Fibroblast of mammary gland (primary cell): ENCODE measurements at regions not wholly inside any gene's neighbourhood (a gene's known extent, or its start where the extent isn't known, plus 50 kb on each side); places are given as distances from the start of the nearest gene placed in this dataset.

ENCODE experiments used
- DNase-seq: peaks from one replicate; pipeline ENCODE4 v3.0.0-alpha.2; 2010; ENCODE audit warnings: low read depth
- H3K4me3 ChIP-seq: 2 replicates; pipeline ENCODE4 v1.5.1; 2011; ENCODE audit warnings: low read depth, mild to moderate bottlenecking, low read length, moderate library complexity; ENCODE audit not compliant: control insufficient read depth
- CTCF ChIP-seq: conservative IDR thresholded peaks from 2 replicates; pipeline ENCODE4 v1.5.1; 2011; ENCODE audit warnings: low read depth, low read length, inconsistent platforms; ENCODE audit not compliant: control insufficient read depth, insufficient read depth

GRCh38 chr18:78191276-78191675 is 788.3 kb upstream of the SALL3 start:
- DNase-seq = no peak
- no peak overlapping the region for H3K4me3 ChIP-seq
- no peak for TF ChIP-seq CTCF

- H3K4me3 ChIP-seq = no peak overlapping the region
- TF ChIP-seq CTCF = no peak
- no peak for DNase-seq
These were observed 787.6 kb upstream of the SALL3 start for GRCh38 chr18:78192054-78192453.

GRCh38 chr18:78196280-78196679 is 783.3 kb upstream of the SALL3 start:
- no peak for TF ChIP-seq CTCF
- DNase-seq = no peak
- no peak overlapping the region for H3K4me3 ChIP-seq

GRCh38 chr18:78199002-78199401 is 780.6 kb upstream of the SALL3 start:
- no peak overlapping the region for H3K4me3 ChIP-seq
- DNase-seq = no peak
- TF ChIP-seq CTCF = no peak

- no peak overlapping the region for H3K4me3 ChIP-seq
- no peak for TF ChIP-seq CTCF
- no peak for DNase-seq
These were observed 780.0 kb upstream of the SALL3 start for GRCh38 chr18:78199611-78200010.

- DNase-seq = no peak
- TF ChIP-seq CTCF = no peak
- no peak overlapping the region for H3K4me3 ChIP-seq
These were observed 771.7 kb upstream of the SALL3 start for GRCh38 chr18:78207942-78208341.

GRCh38 chr18:78208461-78208860 is 771.2 kb upstream of the SALL3 start:
- DNase-seq = no peak
- H3K4me3 ChIP-seq = no peak overlapping the region
- TF ChIP-seq CTCF = no peak
